Calu3 (cell line): ENCODE measurements at regions not wholly inside any gene's neighbourhood (a gene's known extent, or its start where the extent isn't known, plus 50 kb on each side); places are given as distances from the start of the nearest gene placed in this dataset.
A peak's percentile ranks its signal among the peaks of the same experiment; 100 is the strongest.
"Not testable (repeated sequence)": the region's sequence is repeated elsewhere in the genome, so short reads cannot be mapped to it uniquely, and the experiment has no call there.

Source experiments
- BruUV-seq: library from RNA; stranded (reverse); fragments of 400-500 nt; replicated peaks from 2 replicates; lab custom pipeline; 2021; lab: Mats Ljungman, UMichigan
- CTCF ChIA-PET: fragments of 300-600 bp; sonication (Branson Sonifier 250); formaldehyde crosslinking; loops from one replicate; lab custom pipeline; 2022; ENCODE audit warnings: antibody characterized with exemption; lab: Charles Lee
- DNase-seq: peaks from one replicate; pipeline ENCODE4 v3.0.0; 2022
- H3K27ac Mint-ChIP-seq: one replicate; pipeline ENCODE4 v1.8.0; 2022; ENCODE audit warnings: mixed read lengths; ENCODE audit not compliant: unreplicated experiment
- H3K27me3 Mint-ChIP-seq: one replicate; pipeline ENCODE4 v1.8.0; 2022; ENCODE audit warnings: mixed read lengths; ENCODE audit not compliant: unreplicated experiment
- H3K36me3 Mint-ChIP-seq: one replicate; pipeline ENCODE4 v1.8.0; 2022; ENCODE audit warnings: mild to moderate bottlenecking, moderate library complexity, mixed read lengths; ENCODE audit not compliant: insufficient read depth, unreplicated experiment
- H3K4me1 Mint-ChIP-seq: one replicate; pipeline ENCODE4 v1.8.0; 2022; ENCODE audit warnings: mild to moderate bottlenecking, low read depth, mixed read lengths; ENCODE audit not compliant: unreplicated experiment
- H3K4me3 Mint-ChIP-seq: one replicate; pipeline ENCODE4 v1.8.0; 2022; ENCODE audit warnings: mild to moderate bottlenecking, low read depth, moderate library complexity, mixed read lengths; ENCODE audit not compliant: unreplicated experiment
- H3K9me3 Mint-ChIP-seq: one replicate; pipeline ENCODE4 v1.8.0; 2022; ENCODE audit warnings: low read depth, mixed read lengths; ENCODE audit not compliant: unreplicated experiment
- intact Hi-C: fragments of 100-400 bp; cut with micrococcal nuclease; formaldehyde crosslinking; loops from one replicate; pipeline ENCODE4 v1.10.0; 2022; ENCODE audit not compliant: unreplicated experiment

GRCh38 chr21:9821472-9821871 lies 699.9 kb upstream of the TPTE start:
- intact Hi-C loops, H3K27me3 Mint-ChIP-seq, H3K9me3 Mint-ChIP-seq, DNase-seq, H3K27ac Mint-ChIP-seq, H3K4me3 Mint-ChIP-seq, H3K36me3 Mint-ChIP-seq, CTCF ChIA-PET, BruUV-seq, H3K4me1 Mint-ChIP-seq: not testable (repeated sequence)

GRCh38 chr21:9822093-9822820 lies 699.1 kb upstream of the TPTE start:
- H3K27ac Mint-ChIP-seq, CTCF ChIA-PET, H3K4me3 Mint-ChIP-seq, intact Hi-C loops, DNase-seq, H3K4me1 Mint-ChIP-seq, H3K27me3 Mint-ChIP-seq, BruUV-seq, H3K9me3 Mint-ChIP-seq, H3K36me3 Mint-ChIP-seq: not testable (repeated sequence)

GRCh38 chr21:9823197-9824157 lies 697.9 kb upstream of the TPTE start:
- peak; percentile 25 for DNase-seq
- H3K4me1 Mint-ChIP-seq, H3K27ac Mint-ChIP-seq, H3K36me3 Mint-ChIP-seq, H3K4me3 Mint-ChIP-seq, intact Hi-C loops, BruUV-seq, CTCF ChIA-PET, H3K9me3 Mint-ChIP-seq, H3K27me3 Mint-ChIP-seq: not testable (repeated sequence)

- H3K4me3 Mint-ChIP-seq, intact Hi-C loops, CTCF ChIA-PET, H3K4me1 Mint-ChIP-seq, H3K27me3 Mint-ChIP-seq, BruUV-seq, H3K36me3 Mint-ChIP-seq, DNase-seq, H3K9me3 Mint-ChIP-seq, H3K27ac Mint-ChIP-seq: not testable (repeated sequence)
These were observed 690.6 kb upstream of the TPTE start for GRCh38 chr21:9830801-9831200.

GRCh38 chr21:9832751-9833150 lies 688.6 kb upstream of the TPTE start:
- BruUV-seq, H3K27ac Mint-ChIP-seq, CTCF ChIA-PET, H3K4me3 Mint-ChIP-seq, H3K27me3 Mint-ChIP-seq, intact Hi-C loops, DNase-seq, H3K4me1 Mint-ChIP-seq, H3K36me3 Mint-ChIP-seq, H3K9me3 Mint-ChIP-seq: not testable (repeated sequence)

- intact Hi-C loops, H3K36me3 Mint-ChIP-seq, H3K27me3 Mint-ChIP-seq, H3K9me3 Mint-ChIP-seq, CTCF ChIA-PET, H3K4me1 Mint-ChIP-seq, BruUV-seq, H3K4me3 Mint-ChIP-seq, H3K27ac Mint-ChIP-seq, DNase-seq: not testable (repeated sequence)
These were observed 684.8 kb upstream of the TPTE start for GRCh38 chr21:9836547-9836946.

GRCh38 chr21:9837001-9837400 lies 684.4 kb upstream of the TPTE start:
- BruUV-seq, H3K27me3 Mint-ChIP-seq, H3K27ac Mint-ChIP-seq, H3K36me3 Mint-ChIP-seq, intact Hi-C loops, H3K4me3 Mint-ChIP-seq, DNase-seq, CTCF ChIA-PET, H3K9me3 Mint-ChIP-seq, H3K4me1 Mint-ChIP-seq: not testable (repeated sequence)

GRCh38 chr21:9837526-9837925 lies 683.9 kb upstream of the TPTE start:
- H3K27me3 Mint-ChIP-seq, H3K4me3 Mint-ChIP-seq, DNase-seq, H3K9me3 Mint-ChIP-seq, CTCF ChIA-PET, H3K36me3 Mint-ChIP-seq, H3K4me1 Mint-ChIP-seq, intact Hi-C loops, BruUV-seq, H3K27ac Mint-ChIP-seq: not testable (repeated sequence)
